ENCODE measurements at regions not wholly inside any gene's neighbourhood (a gene's known extent, or its start where the extent isn't known, plus 50 kb on each side); places are given as distances from the start of the nearest gene placed in this dataset.

DNA sequence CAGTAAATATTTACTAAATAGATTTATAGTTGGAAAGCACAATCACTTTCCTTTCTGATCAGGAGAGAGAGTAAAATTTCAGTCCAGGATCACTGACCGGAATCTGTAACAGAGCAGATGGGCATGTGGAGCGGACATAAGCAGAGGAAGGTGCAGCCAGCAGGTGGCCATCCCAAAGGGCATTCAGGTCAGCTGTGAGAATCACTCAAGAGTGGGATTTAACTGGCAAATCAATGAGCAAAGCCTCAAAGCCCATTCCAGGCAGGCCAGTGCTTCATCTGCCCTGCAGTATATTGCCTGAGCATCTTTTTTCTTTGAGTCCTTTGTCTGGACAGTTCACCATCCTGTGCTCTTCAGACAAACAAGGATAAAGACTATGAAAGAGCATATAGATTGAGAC is 166.4 kb upstream of the SLC14A2 start (continued):
- TF ChIP-seq ZNF737 (CRISPR knock-in tag; IDR thresholded peaks at IDR 0.05; ENCODE audit: borderline replicate concordance) (no peak), ZNF552 (CRISPR knock-in tag; IDR thresholded peaks at IDR 0.05; ENCODE audit: borderline replicate concordance) (no peak), ZNF792 (CRISPR knock-in tag; IDR thresholded peaks at IDR 0.05) (no peak)

DNA sequence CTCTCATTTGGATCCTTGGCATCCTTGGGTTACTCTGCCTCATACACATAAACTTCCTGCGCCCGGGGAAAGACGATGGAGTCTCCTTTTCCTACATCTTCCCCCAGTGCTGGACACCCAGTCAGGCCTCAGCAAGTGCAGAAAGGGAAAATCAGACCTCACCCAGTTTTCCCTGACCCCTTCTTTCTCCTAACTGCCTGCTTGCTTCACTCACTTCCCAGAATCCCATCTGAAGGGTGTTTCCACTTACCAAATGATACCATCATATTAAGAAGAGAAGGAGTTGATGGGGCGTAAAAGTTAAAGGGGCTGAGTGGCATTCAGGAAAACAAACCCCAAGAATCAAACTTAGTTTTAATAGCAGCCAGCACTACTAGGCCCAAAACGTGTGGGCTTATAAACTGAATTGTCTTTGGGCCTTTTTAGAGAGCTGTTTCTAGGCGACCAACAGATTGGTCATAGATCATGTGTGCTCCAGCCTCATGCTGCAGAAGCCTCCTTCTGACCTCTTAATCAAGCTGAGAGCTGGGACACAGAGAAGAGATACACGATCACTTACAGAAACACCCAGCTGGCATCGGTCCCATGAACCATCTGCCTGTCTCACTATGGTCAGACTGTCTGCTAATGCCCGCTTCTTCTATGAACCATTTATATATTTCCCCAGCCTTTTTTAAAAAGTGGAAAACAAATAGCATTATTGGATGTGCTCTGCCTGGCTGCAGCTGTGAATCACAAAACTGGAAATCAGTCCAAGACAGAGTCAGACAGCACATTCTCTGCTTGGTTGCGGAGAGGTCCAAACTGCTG is 165.7 kb upstream of the SLC14A2 start:
- no peaks in the 10 kb centered on the region for H4K20me1 ChIP-seq (ENCODE audit: insufficient read depth, low read length)
- H3K4me3 ChIP-seq (replicated peaks in 1 of 3; ENCODE audit: insufficient read depth in 1 of 3, low read depth in 2 of 3, low read length in 3 of 3) = no peak overlapping the region
- POLR2A ChIA-PET = no interaction called here
- H3K36me3 ChIP-seq (replicated peaks in 1 of 2; ENCODE audit: control insufficient read depth in 1 of 2, insufficient read depth in 2 of 2, low read length in 2 of 2) = no peaks in the 10 kb centered on the region
- no peaks in the 10 kb centered on the region for H3K4me1 ChIP-seq (ENCODE audit: insufficient read depth, low read length)
- FAIRE-seq (no peak), DNase-seq (ENCODE audit: low spot score) (no peak), ATAC-seq (no peak)
- TF ChIP-seq TAF1 (CRISPR knock-in tag; IDR thresholded peaks at IDR 0.05) (no peak), ZNF720 (CRISPR knock-in tag; IDR thresholded peaks at IDR 0.05) (no peak), ZNF678 (CRISPR knock-in tag; IDR thresholded peaks at IDR 0.05) (no peak), RARA (CRISPR knock-in tag; IDR thresholded peaks at IDR 0.05) (no peak), DPF2 (CRISPR knock-in tag; IDR thresholded peaks at IDR 0.05; ENCODE audit: borderline replicate concordance, low read depth) (no peak), ZBTB8A (CRISPR knock-in tag; IDR thresholded peaks at IDR 0.05; ENCODE audit: borderline replicate concordance, low read depth) (no peak), NBN (conservative IDR thresholded peaks at IDR 0.05) (no peak), ZNF446 (CRISPR knock-in tag; IDR thresholded peaks at IDR 0.05) (no peak), NFE2L2 (IDR thresholded peaks at IDR 0.05; ENCODE audit: low read length) (no peak), ZNF816 (CRISPR knock-in tag; IDR thresholded peaks at IDR 0.05; ENCODE audit: borderline replicate concordance) (no peak)
- intact Hi-C loops (cut with micrococcal nuclease; ENCODE audit: unreplicated experiment) (no loop called here), in situ Hi-C loops (cut with HindIII; ENCODE audit: extremely low pct_ligation_motif_present, low pct_unique_long_range_greater_than_20kb) (no loop called here)
- no peak overlapping the region for H3K4me2 ChIP-seq (ENCODE audit: low read depth, low read length)
- BruUV-seq (replicated peaks) = no TSS peak
- no peaks in the 10 kb centered on the region for H3K9me3 ChIP-seq (ENCODE audit: low read length)
- 11% methylated on average over 9 of the region's 10 CpGs for WGBS (ENCODE audit: low lambda C conversion rate)
- H3K79me2 ChIP-seq (ENCODE audit: insufficient read depth, low read length) = no peaks in the 10 kb centered on the region
- no peak overlapping the region for H2AFZ ChIP-seq (ENCODE audit: low read length)
- no peaks in the 10 kb centered on the region for H3K27me3 ChIP-seq (ENCODE audit: control insufficient read depth in 1 of 2, insufficient read depth in 2 of 2, low read length in 2 of 2)
- H3K9ac ChIP-seq (ENCODE audit: insufficient read depth, low read depth, low read length) = no peak overlapping the region
- H3K27ac ChIP-seq (ENCODE audit: extremely low read length, insufficient read depth, low read length) = no peak overlapping the region
- CTCF ChIA-PET (ENCODE audit: low intra/inter-chr PET ratio, low total read pairs) = no interaction called here
